GM12892 (cell line): ENCODE measurements at regions not wholly inside any gene's neighbourhood (a gene's known extent, or its start where the extent isn't known, plus 50 kb on each side); places are given as distances from the start of the nearest gene placed in this dataset.
"Not testable (repeated sequence)": the region's sequence is repeated elsewhere in the genome, so short reads cannot be mapped to it uniquely, and the experiment has no call there.

Experiments used
- DNase-seq: peaks from one replicate; pipeline ENCODE4 v3.0.0; 2011; ENCODE audit not compliant: insufficient read length
- FAIRE-seq: peaks from 2 replicates; lab custom pipeline; 2011; peaks lifted over from hg19 to GRCh38; lab: Jason Lieb, UNC
- POLR2A ChIP-seq: IDR thresholded peaks from 2 replicates; pipeline ENCODE4 v1.6.1; 2011; ENCODE audit warnings: low read depth, low read length, control low read depth
- POLR2AphosphoS5 ChIP-seq: IDR thresholded peaks from 2 replicates; pipeline ENCODE4 v1.6.1; 2011; ENCODE audit warnings: low read depth, low read length, control low read depth
- TAF1 ChIP-seq: IDR thresholded peaks from 2 replicates; pipeline ENCODE4 v1.6.1; 2011; ENCODE audit warnings: low read depth, mild to moderate bottlenecking, control low read depth, low read length, borderline replicate concordance

DNA sequence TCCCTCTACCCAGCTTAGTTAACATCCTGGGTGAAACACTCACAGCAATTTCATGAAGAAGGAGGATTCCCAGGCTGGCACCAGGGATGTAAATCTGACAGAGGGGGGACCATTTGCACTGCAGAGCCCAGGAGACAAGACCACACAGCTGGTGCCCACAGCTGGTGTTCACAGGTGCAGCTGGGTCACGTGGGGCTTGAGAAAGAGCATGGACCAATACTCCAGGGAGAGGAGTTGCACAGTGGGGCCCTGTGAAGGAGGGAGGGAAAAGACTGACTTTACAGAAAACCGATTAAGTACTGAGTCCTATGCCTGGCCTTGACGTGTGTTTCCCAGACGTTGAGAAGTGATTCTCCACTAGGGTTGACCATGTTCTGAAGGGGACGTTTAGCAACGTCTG is 1316.7 kb upstream of the TMEM132C start:
- no peak for FAIRE-seq
- no peak for DNase-seq
- TF ChIP-seq TAF1 (no peak), POLR2AphosphoS5 (no peak), POLR2A (no peak)

DNA sequence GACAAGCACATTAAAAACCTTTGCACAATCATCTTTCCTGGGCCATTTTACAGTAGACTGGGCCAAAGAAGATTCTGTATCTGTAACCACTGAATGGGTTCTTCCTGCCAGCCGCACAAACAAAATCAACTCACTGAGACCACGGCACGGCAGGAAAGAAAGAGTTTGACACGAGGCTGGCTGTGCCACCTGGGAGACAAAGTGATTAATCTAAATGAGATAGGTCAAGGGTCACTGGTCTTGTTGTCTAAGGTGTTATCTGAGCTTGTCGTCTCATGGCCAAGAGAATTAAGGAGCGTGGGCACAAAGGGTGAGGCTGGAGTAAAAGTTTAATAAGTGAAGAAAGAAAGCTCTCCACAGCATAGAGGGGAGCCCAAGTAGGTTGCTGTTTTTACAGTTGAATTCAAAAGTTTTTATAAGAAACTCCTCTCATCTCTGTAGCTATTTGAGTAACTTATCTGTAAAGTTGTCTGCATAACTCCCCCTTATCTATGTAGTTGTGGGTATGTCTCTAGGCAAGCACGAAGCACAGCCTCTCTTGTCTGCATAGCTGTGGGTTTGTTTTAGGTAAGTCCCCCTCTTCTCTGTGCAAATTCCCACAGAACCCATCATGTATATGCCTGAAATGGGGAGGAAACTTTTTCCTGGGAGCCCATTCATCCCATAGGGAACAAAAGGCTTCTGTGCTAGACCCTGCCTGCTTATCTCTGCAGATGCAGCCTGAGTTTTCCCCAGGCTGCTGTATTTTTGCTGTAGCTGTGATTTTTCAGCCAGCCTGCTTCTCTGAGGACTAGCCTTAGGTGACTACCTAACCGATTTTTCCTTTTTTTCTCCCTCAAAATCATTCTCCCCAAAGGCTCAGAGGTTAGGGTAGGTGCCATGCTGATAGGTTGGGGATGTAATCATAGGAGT is 1314.6 kb upstream of the TMEM132C start:
- no peak for DNase-seq
- TF ChIP-seq POLR2A, result no peak
- TF ChIP-seq TAF1, result no peak
- no peak for TF ChIP-seq POLR2AphosphoS5
- FAIRE-seq, result no peak

DNA sequence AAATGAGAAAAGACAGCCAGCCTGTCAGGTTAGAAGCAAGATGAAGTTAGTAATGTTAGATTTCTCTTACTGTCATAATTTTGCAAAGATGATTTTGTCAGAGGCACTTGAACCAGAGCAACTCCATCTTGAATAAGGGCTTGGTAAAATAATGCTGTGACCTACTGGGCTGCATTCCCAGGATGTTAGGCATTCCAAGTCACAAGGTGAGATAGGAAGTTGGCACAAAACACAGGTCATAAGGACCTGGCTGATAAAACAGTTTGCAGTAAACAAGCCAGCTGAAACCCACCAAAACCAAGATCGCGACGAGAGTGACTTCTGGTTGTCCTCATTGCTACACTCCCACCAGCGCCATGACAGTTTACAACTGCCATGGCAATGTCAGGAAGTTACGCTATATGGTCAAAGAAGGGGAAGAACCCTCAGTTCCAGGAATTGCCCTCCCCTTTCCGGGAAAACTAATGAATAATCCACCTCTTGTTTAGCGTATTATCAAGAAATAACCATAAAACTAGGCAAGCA is 1313.5 kb upstream of the TMEM132C start:
- no peak for TF ChIP-seq TAF1
- no peak for TF ChIP-seq POLR2A
- TF ChIP-seq POLR2AphosphoS5, result no peak
- FAIRE-seq, result no peak
- DNase-seq, result no peak

DNA sequence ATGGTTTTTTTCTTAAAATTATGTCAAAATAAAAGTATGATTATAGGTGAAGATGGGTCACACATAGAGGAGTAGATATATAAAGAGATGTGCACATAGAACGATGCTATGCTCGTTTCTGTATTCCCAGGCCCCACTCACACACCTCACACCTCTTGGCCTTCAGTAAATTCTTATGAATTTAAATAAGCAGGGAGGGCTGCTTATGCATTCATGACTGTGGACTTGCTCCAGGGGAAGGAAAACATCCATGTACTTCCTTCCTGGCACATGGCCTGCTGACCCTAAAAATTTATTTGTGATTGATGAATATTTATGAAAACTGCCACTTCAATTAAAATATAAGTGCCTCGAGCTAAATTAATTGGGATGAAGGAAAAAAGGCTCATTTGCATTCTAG is 1306.7 kb upstream of the TMEM132C start:
- FAIRE-seq (no peak), DNase-seq (no peak)
- TF ChIP-seq POLR2AphosphoS5 (no peak), TAF1 (no peak), POLR2A (no peak)

DNA sequence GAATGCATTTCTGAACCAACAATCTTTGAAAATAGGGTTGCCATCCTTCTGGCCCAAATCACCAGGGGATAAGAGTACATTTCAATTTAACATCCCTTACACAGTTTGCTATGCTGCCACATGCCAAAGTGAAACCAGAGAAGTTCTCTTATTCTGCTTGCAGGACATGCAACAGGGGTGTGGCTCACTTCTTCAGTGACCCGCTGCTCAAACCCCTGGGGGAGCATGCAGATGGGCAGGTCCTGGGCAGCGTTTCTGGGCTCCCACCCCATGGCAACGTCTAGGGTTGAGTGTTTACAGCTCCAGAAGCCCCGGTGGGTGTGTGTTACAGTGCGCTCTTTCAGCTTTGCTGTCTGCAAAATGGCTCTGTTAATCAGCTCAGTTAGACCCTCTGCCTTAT is 1306.3 kb upstream of the TMEM132C start:
- FAIRE-seq (no peak), DNase-seq (no peak)
- TF ChIP-seq POLR2A (no peak), TAF1 (no peak), POLR2AphosphoS5 (no peak)

DNA sequence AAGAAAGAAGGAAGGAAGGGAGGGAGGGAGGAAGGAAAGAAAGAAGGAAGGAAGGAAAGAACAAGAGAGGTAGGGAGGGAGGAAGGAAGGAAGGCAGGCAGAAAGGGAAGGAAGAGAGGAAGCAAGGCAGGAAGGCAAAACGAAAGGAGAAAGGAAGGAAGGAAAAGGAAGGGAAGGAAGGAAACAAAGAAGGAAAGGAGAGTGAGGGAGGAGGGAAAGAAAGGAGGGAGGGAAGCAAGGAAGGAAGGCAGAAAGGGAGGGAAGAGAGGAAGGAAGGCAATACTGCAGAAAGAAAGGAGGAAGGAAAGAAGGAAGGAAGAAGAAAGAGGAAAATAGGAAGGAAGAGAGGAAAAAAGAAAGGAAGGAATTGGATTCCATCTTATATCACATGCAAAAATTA is 1303.1 kb upstream of the TMEM132C start:
- no peak for FAIRE-seq

DNA sequence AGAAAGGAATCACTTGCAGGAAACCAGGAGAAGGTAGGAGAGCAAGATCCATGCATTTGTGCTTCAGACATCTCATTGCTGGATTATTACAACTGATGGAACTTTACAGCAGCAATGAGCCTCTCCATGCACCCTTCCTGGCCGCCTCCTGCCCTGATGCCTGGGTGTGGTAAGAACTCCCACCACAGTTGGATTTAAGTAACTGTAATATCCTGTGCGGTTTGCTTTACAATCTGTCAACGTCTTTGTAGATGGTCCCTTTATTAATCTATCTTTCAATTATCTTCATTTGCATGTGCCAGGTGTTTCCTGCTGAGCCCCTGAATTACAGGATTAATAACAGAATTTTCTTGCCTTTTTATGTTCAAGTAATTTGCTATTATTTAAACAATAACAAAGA is 1300.5 kb upstream of the TMEM132C start:
- FAIRE-seq, result no peak
- DNase-seq, result no peak
- no peak for TF ChIP-seq TAF1
- no peak for TF ChIP-seq POLR2A
- TF ChIP-seq POLR2AphosphoS5, result no peak

More for the DNA sequence above, 1303.1 kb upstream of the TMEM132C start:
- TF ChIP-seq TAF1 (no peak), POLR2AphosphoS5 (no peak), POLR2A (no peak)
- no peak for DNase-seq

DNA sequence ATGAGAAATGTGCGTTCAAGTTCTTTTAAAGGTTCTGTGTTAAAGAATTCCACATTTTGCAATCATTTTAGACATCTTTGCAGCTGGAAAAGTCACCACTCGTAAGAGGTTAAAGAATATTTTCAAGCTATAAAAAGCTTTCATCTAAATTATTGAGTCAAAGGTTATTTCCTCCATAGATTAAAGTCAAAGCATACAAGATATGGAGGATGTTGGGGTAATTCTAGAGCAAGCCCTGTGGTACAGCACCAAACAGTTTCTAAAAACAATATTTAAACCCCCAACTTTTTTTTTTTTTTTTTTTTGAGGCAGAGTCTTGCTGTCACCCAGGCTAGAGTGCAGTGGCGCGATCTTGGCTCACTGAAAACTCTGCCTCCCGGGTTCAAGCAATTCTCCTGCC is 1299.8 kb upstream of the TMEM132C start:
- no peak for FAIRE-seq
- TF ChIP-seq TAF1, result no peak
- DNase-seq, result no peak

DNA sequence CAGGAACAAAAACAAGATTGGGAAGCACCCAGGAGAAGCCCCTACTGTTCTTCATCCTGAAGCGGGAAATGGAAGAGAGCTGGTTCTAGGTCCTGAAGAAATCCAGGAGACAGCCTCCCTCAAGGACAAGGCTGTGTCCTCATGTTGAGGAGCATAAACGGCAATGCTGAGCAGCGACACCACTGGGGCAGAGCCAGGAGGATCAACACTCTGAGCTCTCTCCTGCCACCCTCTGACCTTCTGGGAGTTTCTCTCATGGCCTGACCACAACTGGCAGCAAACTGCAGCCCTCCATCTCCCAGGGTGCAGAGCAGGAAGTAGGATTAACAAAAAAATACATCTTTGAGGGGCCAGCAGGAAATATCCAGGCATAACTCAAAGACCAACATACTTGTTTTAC is 1292.2 kb upstream of the TMEM132C start:
- TF ChIP-seq POLR2AphosphoS5 (no peak), TAF1 (no peak), POLR2A (no peak)
- DNase-seq, result no peak
- FAIRE-seq, result no peak

DNA sequence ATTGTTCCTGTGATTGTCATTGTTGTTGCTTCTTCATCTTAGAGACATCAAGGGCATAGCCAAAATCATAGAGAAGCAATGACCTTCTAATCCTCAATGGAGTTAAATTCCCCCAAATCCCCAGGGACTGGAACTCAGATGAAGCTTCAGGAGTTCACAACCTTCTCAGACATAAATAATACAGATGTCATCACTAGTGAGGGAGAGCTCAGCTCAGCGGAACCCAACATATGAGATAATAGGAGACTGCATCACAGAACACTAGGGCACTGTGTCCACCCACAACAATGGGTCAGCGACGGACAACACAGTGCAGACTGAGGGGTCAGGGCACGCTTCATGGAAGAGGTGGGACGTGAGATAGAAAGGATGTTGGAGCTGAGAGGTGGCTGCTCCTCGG is 1290.4 kb upstream of the TMEM132C start:
- no peak for FAIRE-seq
- DNase-seq, result no peak
- TF ChIP-seq TAF1 (no peak), POLR2AphosphoS5 (no peak), POLR2A (no peak)

DNA sequence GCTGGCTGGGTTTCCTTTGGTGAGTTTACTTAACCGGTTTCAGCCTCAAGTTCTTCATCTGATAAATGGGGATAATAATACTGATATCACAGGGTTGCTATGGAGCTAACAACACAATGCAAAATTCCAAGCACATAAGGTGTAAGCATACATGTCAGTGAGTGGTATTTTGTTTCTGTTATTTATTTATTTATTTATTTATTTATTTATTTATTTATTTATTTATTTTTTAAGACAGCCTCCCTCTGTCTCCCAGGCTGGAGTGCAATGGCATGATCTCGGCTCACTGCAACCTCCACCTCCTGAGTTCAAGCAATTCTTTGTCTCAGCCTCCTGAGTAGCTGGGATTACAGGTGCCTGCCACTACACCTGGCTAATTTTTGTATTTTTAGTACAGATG is 1287.4 kb upstream of the TMEM132C start:
- FAIRE-seq, DNase-seq: not testable (repeated sequence)

DNA sequence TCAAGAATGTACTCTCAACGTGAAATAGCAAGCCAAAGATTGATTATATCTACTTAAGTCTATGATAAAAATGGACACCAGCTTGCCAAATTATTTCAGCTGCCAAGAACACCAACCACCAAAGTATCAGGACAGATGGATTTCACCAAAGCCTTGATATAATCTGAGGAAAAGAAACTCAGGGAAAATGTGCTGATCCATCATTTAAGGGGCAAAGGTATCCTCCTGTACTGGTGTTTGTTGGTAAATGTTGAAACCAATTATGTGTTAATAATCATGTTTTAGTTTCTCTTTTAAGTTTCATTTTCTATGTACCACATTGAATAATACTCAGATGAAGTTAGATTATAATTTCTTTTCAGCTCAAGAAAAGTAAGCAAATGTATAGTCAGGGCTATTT is 1284.3 kb upstream of the TMEM132C start:
- no peak for DNase-seq
- no peak for TF ChIP-seq POLR2A
- FAIRE-seq, result no peak

DNA sequence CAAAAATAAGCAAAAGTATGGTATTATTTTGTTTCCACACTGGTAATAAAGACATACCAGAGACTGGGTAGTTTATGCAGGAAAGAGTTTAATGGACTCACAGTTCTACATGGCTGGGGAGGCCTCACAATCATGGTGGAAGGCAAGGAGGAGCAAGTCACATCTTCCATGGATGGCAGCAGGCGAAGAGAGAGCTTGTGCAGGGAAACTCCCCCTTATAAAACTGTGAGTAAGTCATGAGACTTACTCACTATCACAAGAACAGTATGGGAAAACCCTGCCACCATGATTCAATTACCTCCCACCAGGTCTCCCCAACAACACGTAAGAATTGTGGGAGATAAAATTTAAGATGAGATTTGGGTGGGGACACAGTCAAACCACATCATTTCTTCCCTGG is 1283.2 kb upstream of the TMEM132C start:
- FAIRE-seq, DNase-seq: not testable (repeated sequence)

DNA sequence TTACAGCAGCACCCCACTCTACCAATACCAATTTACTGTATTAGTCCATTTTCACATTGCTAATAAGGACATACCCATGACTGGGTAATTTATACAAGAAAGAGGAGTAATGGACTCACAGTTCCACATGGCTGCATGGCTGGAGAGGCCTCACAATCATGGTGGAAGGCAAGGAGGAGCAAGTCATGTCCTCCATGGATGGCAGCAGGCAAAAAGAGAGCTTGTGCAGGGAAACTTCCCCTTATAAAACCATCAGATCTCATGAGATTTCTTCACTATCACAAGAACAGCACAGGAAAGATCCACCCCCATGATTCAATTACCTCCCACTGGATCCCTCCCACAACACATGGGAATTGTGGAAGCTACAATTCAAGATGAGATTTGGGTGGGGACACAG is 1281.3 kb upstream of the TMEM132C start:
- FAIRE-seq, DNase-seq: not testable (repeated sequence)
